HEK293 (cell line): ENCODE measurements at regions not wholly inside any gene's neighbourhood (a gene's known extent, or its start where the extent isn't known, plus 50 kb on each side); places are given as distances from the start of the nearest gene placed in this dataset.

Experiments
- CTCF ChIA-PET: fragments of 350-600 bp; formaldehyde crosslinking; extraction: SDS; loops from one replicate; lab custom pipeline; 2021; ENCODE audit warnings: antibody characterized with exemption; lab: Yijun Ruan, JAX
- POLR2A ChIA-PET: fragments of 300-600 bp; formaldehyde crosslinking; extraction: SDS; loops from one replicate; lab custom pipeline; 2020; ENCODE audit warnings: antibody characterized with exemption, inconsistent platforms; lab: Yijun Ruan, JAX
- H3K27ac ChIP-seq: fragments of 200-500 bp; sonication (Bioruptor generic); 2 replicates; pipeline ENCODE4 v1.5.1; 2014; ENCODE audit warnings: low read depth, low read length, control low read depth, inconsistent platforms; ENCODE audit errors: extremely low read depth
- H3K36me3 ChIP-seq, 2 experiments: fragments of 200-500 bp in 1 of 2; sonication (Bioruptor generic) in 1 of 2; 1 replicate in 1 of 2; 2 replicates in 1 of 2; pipeline ENCODE4 v1.5.1; 2014 to 2017; ENCODE audit warnings: inconsistent platforms in 2 of 2, low read length in 2 of 2; ENCODE audit not compliant: control insufficient read depth in 2 of 2, insufficient read depth in 1 of 2
- H3K4me1 ChIP-seq: fragments of 200-500 bp; sonication (Bioruptor generic); 2 replicates; pipeline ENCODE4 v1.5.1; 2014; ENCODE audit warnings: mild to moderate bottlenecking, low read length, inconsistent platforms; ENCODE audit not compliant: control insufficient read depth, insufficient read depth
- H3K4me3 ChIP-seq: 2 replicates; pipeline ENCODE4 v1.5.1; 2011; ENCODE audit warnings: low read depth, mild to moderate bottlenecking, control low read depth, low read length, moderate library complexity
- H3K9me3 ChIP-seq: fragments of 200-500 bp; sonication (Bioruptor generic); 2 replicates; pipeline ENCODE4 v1.5.1; 2014; ENCODE audit warnings: low read depth, low read length, inconsistent platforms; ENCODE audit not compliant: control insufficient read depth, insufficient read depth
- GLI2 ChIP-seq: fragments of 450-650 bp; formaldehyde crosslinking; IDR thresholded peaks from 2 replicates; pipeline ENCODE4; 2017; ENCODE audit warnings: missing biosample characterization, missing genetic modification characterization, low read depth, borderline replicate concordance
- INSM2 ChIP-seq: fragments of 450-650 bp; formaldehyde crosslinking; IDR thresholded peaks from 2 replicates; pipeline ENCODE4 v1.5.1; 2016; ENCODE audit warnings: missing biosample characterization, missing genetic modification characterization
- REST ChIP-seq: fragments of 450-650 bp; formaldehyde crosslinking; IDR thresholded peaks from 2 replicates; pipeline ENCODE4 v1.5.1; 2016; ENCODE audit warnings: missing biosample characterization, missing genetic modification characterization
- ZBTB44 ChIP-seq: fragments of 450-650 bp; IDR thresholded peaks from 2 replicates; pipeline ENCODE4 v1.5.1; 2018; ENCODE audit warnings: missing biosample characterization, mild to moderate bottlenecking, missing genetic modification characterization
- ZBTB7A ChIP-seq: fragments of 450-650 bp; formaldehyde crosslinking; IDR thresholded peaks from 2 replicates; pipeline ENCODE4 v1.5.1; 2016; ENCODE audit warnings: low read depth, missing biosample characterization, missing genetic modification characterization
- ZFP41 ChIP-seq: fragments of 450-650 bp; formaldehyde crosslinking; IDR thresholded peaks from 2 replicates; pipeline ENCODE4 v1.5.1; 2016; ENCODE audit warnings: missing biosample characterization, missing genetic modification characterization, borderline replicate concordance
- ZFP69B ChIP-seq: fragments of 450-650 bp; formaldehyde crosslinking; IDR thresholded peaks from 2 replicates; pipeline ENCODE4 v1.5.1; 2016; ENCODE audit warnings: missing biosample characterization, missing genetic modification characterization
- ZNF138 ChIP-seq: fragments of 450-650 bp; formaldehyde crosslinking; IDR thresholded peaks from 2 replicates; pipeline ENCODE4 v1.5.1; 2016; ENCODE audit warnings: missing biosample characterization, missing genetic modification characterization, borderline replicate concordance
- ZNF561 ChIP-seq: fragments of 450-650 bp; IDR thresholded peaks from 2 replicates; pipeline ENCODE4 v1.5.1; 2018; ENCODE audit warnings: missing biosample characterization, missing genetic modification characterization, borderline replicate concordance
- TF ChIP-seq, protein P1 (sequence below): IDR thresholded peaks from 2 replicates; pipeline ENCODE4 v1.6.1; 2011; ENCODE audit warnings: mild to moderate bottlenecking, low read depth, low read length, borderline replicate concordance
- TF ChIP-seq, protein P2 (sequence below): fragments of 450-650 bp; formaldehyde crosslinking; IDR thresholded peaks from 2 replicates; pipeline ENCODE4 v1.5.1; 2017; ENCODE audit warnings: missing biosample characterization, missing genetic modification characterization

DNA sequence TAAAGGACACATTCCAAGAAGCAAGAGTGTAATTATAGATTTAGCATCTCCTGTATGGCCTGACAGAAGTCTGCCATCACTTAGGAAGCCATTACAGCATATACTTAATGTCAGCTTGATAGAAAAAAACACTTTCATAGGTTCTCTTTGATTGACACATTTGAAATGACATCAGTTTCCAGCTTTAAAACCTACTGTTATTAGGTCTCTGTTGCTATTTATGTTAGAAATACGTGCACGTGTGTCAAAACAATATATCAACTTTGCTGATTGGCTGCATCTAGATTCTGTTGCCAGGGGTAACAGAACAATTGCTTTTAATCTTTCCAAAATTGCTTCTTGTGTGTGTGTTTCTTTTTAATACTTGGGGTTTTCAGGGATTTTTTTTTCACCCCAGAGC, 389.3 kb upstream of the ATP11B start (continued):
- no peak for TF ChIP-seq ZNF561 (tag by site-specific recombination)

DNA sequence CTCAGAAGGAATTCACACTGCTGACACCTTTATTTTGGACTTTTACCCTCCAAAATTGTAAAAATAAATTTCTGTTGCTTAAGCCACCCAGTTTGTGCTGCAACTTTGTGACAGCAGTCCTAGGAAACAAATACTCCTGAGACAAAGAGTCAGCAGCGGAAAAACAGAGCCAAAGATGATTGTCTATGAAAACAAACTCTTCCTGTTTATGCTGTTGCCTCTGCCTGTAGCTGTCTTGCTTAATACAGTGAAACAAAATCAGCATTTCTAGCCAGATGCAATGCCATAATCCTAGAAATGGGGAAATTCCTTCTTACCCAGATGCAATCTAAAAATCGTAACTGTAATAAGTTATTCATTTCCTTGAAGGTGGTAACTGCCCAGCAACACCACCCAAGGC, 387.5 kb upstream of the ATP11B start:
- H3K4me1 ChIP-seq: no peaks in the 10 kb centered on the region
- POLR2A ChIA-PET: no interaction called here

More for the DNA sequence above, 387.5 kb upstream of the ATP11B start:
- Histone ChIP-seq H3K36me3 (no peaks in the 10 kb centered on the region), H3K27ac (no peak overlapping the region), H3K4me3 (no peak overlapping the region), H3K9me3 (no peaks in the 10 kb centered on the region)
- TF ChIP-seq ZNF138 (tag by site-specific recombination): no peak
- TF ChIP-seq GLI2: no peak
- no peak for TF ChIP-seq REST (tag by site-specific recombination)
- TF ChIP-seq ZBTB44 (tag by site-specific recombination): no peak
- no peak for TF ChIP-seq ZBTB7A (tag by site-specific recombination)
- no peak for TF ChIP-seq ZFP41 (tag by site-specific recombination)
- no peak for TF ChIP-seq ZFP69B (tag by site-specific recombination)
- TF ChIP-seq, protein P1, sequence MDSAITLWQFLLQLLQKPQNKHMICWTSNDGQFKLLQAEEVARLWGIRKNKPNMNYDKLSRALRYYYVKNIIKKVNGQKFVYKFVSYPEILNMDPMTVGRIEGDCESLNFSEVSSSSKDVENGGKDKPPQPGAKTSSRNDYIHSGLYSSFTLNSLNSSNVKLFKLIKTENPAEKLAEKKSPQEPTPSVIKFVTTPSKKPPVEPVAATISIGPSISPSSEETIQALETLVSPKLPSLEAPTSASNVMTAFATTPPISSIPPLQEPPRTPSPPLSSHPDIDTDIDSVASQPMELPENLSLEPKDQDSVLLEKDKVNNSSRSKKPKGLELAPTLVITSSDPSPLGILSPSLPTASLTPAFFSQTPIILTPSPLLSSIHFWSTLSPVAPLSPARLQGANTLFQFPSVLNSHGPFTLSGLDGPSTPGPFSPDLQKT: no peak
- TF ChIP-seq, protein P2, sequence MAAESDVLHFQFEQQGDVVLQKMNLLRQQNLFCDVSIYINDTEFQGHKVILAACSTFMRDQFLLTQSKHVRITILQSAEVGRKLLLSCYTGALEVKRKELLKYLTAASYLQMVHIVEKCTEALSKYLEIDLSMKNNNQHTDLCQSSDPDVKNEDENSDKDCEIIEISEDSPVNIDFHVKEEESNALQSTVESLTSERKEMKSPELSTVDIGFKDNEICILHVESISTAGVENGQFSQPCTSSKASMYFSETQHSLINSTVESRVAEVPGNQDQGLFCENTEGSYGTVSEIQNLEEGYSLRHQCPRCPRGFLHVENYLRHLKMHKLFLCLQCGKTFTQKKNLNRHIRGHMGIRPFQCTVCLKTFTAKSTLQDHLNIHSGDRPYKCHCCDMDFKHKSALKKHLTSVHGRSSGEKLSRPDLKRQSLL (tag by site-specific recombination): no peak
- TF ChIP-seq INSM2 (tag by site-specific recombination): no peak
- CTCF ChIA-PET: no interaction called here
